GM19397 (cell line): ENCODE measurements at regions not wholly inside any gene's neighbourhood (a gene's known extent, or its start where the extent isn't known, plus 50 kb on each side); places are given as distances from the start of the nearest gene placed in this dataset.
"Not testable (repeated sequence)": the region's sequence is repeated elsewhere in the genome, so short reads cannot be mapped to it uniquely, and the experiment has no call there.

Experiments
- ATAC-seq: cut with Tn5 transposase; IDR thresholded peaks from one replicate; pipeline ENCODE4 v1.9.1; 2021; ENCODE audit warnings: mild to moderate bottlenecking, moderate library complexity; ENCODE audit not compliant: unreplicated experiment

DNA sequence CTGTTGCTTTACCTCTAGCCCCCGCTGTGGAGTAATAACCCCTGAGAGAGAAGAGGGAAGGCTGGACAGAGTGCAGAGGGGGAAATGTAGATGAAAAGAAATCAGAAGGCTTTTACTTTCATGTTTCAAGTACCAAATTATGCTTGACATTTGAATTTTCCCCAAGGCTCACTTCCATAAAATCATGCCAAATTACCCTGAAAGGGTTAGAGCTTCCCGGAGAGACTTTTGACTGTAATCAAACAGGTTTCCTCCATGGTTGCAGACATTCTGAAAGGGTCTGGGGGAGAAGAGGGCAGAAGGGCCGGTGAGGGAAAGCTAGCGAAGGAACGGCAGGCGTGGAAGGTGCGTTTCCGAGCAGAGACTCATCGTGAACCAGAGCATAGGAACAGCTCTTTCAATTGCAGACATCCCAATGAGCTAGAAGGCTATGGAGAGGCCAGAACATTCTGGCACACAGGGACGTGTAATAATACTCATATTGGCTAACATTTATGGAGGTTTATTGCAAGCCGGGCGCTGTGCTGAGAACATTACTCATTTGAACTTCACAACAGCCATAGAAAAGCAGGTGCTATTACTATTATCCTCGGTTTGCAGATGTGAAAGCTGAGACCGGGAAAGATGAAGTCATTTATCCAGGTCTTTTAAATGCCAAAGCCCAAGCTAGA lies 620.8 kb upstream of the AUTS2 start:
- no peak for ATAC-seq

DNA sequence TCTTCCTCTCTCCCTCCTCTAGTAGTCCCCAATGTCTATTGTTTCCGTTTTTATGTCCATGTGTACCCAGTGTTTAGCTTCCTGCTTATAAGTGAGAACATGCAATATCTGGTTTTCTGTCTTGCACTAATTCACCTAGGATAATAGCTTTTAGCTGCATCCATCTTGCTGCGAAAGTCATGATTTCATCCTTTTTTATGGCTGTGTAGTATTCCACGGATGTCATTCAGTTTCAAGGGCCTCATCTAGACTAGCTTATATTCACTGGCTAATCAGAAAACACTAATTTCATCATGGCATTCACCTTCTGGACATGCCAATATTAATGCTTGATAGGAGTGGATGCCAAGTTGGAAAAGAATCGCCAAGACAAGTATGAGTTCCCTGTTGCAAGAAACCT lies 619.6 kb upstream of the AUTS2 start:
- ATAC-seq: no peak

DNA sequence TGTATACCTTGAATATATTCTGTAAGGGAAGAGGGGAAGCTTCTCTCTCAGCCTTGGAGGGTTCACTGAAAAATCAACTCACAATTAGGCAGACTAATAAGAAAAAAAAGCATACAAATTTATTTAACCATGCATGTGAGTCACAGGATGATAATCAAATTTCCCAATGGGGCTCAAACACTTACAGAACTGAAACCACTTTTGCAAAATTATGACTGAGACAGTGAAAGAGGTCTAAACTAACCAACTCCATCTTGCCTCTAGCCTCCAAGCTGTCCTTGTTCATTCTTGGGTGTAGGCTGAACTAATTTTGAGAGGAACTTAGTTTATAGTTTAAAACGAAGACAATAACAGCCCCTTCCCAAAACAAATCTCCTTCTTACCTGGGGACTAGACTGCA lies 618.3 kb upstream of the AUTS2 start:
- ATAC-seq: no peak

DNA sequence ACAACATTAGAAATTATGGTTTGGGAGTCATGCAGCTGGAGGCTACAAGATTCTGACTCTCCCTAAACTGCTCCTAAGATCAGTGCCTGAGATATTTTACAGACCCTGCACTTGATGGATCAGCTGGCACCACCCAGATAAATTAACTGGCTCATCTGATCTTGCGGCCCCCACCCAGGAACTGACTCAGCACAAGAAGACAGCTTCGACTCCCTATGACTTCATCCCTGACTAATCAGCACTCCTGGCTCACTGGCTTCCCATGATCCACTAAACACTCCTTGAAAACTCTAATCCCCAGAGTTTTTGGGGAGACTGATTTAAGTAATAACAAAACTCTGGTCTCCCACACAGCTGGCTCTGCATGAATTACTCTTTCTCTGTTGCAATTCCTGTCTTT lies 617.8 kb upstream of the AUTS2 start:
- ATAC-seq: not testable (repeated sequence)

DNA sequence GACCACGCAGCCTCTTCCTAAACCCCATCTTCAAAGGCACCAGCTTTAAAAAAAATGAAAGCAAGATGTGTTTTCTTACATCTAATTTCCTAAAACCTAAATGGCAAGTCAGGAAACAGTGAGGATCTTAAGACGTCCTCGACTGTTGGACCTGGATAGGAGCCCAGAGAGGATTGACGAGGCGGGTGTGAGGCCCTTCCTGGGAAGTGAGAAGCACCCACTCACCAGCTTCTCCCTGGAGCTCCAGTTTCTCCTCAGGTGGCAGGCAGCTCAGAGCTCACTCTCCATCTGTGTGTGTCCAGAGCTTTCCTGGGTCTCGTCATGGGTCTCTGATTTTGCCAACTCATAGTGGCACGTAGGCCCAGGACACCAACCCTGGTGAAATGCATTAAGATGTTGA lies 614.0 kb upstream of the AUTS2 start:
- ATAC-seq: no peak

DNA sequence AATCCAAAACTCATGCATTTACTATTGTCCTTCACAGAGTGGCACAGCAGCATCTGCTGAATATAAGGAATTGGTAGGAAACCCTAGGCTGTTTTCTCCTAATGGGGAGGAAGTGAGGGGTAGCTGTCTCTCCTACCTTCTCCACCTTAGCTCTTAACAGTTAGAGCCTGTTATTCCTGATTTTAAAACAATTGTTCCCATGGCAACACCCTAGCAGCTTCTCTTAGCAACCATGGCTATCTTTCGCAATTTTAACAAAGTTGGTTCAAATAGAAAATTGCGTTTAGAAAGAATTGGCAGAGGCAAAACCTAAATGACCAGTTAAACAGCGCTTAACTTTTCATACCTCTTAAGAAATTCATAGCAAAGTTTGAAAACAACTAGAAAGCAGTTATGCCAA lies 603.4 kb upstream of the AUTS2 start:
- no peak for ATAC-seq

DNA sequence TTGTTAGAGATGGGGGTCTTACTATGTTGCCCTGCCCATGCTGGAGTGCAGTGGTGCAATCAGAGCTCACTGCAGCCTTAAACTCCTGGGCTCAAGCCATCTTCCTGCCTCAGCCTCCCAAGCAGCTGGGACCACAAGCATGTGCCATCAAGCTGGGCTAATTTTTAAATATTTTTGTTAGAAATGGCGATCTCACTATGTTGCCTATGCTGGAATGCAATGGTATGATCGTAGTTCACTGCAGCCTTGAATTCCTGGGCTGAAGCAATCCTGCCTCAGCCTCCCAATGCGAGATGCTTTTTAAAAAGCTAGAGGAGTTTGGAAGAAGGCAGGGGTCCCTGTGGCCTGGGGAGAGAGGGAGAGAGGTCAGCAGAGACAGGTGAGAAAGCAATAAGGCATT lies 600.1 kb upstream of the AUTS2 start:
- no peak for ATAC-seq

DNA sequence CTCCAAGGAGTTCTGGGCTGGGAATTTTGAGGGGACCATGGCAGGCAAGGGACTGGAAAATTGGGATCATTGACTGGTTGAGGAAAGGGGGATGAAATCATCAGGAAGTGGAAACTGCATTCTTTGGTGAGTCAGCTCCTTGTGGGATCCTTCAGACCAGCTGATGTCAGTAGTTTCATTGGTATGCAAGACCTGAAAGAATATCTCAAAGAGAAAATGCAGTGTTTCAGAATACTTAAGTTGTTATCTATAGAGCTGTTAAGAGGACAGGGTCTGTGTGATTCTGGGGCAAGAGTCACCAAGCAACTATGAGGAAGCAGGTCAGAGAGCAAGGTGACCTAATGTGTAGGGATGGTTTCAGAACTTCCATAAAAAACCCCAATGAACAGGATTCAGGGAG lies 595.9 kb upstream of the AUTS2 start:
- no peak for ATAC-seq

DNA sequence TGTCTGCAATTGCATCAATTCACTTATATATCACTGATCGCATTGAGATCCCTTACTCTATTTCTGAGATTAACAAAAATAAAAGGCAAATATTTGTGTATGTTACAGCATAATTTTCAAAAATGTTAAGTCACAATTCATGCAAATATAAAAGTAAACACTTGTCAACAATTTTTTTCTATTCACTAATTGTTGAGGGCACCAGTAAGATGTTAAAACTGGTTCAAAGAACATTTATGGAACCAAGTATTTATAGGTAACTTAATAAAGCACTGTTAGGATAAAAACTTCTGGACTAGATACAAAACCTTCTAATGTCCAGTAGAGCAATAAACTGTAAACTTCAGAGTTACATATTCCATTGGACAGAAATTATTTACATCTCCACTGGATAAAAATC lies 586.1 kb upstream of the AUTS2 start:
- no peak for ATAC-seq

DNA sequence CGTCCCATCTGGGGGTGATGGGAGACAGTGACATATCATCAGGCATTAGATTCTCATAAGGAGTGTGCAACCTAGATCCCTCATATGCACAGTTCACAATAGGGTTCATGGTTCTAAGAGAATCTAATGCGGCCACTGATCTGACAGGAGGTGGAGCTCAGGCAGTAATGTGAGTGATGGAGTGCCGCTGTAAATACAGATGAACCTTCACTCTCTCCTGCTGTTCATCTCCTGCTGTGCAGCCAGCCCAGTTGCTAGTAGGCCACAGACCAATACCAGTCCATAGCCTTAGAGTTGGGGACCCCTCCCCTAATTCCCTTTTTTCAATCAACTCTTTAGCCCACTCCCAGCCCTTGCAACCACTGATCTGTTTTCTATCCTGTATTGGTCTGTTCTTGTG lies 581.1 kb upstream of the AUTS2 start:
- ATAC-seq: no peak

DNA sequence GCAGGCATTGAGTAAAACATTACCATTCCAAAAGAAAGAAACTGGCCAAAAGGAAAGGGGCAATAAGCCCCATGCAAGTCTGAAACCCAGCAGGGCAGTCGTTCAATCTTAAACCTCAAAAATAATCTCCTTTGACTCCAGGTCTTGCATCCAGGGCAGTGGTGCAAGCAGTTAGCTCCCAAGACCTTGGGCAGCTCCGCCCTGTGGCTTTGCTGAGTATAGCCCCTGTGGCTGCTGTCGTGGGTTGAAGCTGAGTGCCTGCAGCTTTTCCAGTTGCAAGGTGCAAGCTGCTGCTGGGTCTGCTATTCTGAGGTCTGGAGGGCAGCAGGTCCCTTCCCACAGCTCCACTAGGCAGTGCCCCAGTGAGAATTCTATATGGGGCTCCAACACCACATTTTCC lies 580.1 kb upstream of the AUTS2 start:
- ATAC-seq: no peak

DNA sequence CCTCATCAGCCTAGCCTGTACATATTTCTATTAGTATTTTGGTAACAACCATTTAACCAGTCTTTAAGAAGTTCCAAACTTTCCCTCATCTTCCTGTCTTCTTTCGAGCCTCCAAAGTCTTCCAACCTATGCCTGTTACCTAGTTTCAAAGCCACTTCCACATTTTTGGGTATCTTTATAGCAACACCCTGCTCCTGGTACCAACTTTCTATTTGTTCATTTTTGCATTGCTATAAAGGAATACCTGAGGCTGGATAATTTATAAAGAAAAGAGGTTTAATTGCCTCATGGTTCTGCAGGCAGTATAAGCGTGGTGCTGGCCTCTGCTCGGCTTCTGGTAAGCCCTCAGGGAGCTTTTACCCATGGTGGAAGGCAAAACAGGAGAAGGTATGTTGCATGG lies 578.8 kb upstream of the AUTS2 start:
- ATAC-seq: no peak

DNA sequence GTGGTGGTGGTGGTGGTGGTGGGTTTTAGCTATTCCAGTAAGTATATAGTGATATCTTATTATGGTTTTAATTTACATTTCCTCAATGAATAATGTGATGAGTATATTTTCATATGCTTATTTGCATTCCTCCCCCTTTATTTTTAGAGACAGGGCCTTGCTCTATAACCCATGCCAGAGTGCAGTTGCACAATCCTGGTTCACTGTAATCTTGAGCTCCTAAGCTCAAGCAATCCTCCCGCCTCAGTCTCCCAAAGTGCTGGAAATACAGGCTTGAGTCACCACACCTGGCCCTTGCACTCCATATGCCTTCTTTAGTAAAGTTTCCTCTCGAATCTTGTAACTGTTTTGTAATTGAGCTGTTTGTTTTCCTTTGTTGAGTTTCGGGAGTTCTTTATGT lies 577.7 kb upstream of the AUTS2 start:
- ATAC-seq: no peak

DNA sequence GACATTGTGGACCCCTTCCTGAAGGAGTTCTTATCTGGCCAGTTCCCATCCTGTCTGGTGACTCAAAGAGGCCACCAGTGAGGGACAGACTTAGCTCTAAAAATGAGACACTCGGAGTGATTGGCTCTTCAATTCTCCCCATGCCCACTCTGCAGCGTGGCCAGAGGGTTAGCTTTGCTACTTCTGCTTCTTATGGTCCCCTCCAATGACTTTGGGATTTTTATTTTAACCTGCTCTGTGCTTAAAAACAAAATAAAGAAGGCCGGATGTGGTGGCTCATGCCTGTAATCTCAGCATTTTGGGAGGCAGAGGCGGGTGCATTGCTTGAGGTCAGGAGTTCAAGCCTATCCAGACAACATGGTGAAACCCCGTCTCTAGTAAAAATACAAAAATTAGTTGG lies 573.0 kb upstream of the AUTS2 start:
- no peak for ATAC-seq

DNA sequence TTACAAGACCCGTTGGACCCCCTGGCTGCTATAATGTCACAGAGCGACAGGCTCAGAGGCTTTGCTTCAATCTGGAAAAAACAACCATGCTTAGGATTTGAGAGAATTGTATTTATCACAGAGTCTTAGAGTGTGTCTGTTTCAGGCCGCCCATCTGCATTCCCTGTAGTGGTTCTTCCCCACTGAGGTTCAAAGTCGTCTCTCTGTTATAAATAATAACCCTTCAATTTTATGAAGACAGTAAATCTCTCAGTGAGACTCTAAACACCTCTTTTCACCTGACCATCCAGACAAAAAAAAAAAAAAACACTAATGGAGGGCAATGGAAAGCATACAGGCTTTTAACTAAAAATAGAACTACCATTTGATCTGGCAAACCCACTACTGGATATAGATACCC lies 565.4 kb upstream of the AUTS2 start:
- no peak for ATAC-seq

DNA sequence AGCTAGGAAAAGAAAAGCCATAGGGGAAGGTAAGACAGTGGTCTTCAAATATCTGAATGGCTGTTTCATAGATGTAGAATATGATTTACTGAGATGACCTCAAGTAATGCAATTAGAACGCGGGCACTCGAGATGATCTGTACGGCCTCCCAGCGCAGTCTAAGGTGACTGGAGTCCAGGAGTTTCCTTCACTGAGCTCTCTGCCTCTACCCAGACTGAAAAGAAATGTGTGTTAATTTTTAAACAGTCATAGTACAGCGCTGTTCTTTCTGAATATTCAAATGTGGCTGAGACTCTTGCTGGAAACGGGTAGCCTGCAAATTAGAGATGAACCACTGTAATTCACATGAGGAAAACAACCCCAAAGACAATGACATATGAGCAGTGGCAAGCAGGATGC lies 562.4 kb upstream of the AUTS2 start:
- no peak for ATAC-seq

DNA sequence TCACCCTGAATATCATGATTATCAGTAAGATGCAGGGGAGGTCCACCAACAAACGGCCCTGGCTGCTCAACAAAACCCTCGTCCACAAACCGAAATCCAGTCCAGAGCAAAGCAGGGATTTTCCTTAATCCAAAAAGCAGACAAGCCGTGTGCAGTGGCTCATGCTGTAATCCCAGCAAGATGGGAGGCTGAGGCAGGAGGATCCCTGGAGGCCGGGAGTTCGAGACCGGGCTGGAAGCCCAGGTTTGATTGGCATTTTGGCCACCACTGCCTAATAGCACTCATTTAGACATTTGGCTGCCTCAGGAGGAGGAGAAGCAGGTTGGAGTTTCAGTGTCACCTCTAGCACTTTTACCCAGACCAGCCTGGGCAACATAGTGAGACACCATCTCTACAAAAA lies 562.0 kb upstream of the AUTS2 start:
- no peak for ATAC-seq

DNA sequence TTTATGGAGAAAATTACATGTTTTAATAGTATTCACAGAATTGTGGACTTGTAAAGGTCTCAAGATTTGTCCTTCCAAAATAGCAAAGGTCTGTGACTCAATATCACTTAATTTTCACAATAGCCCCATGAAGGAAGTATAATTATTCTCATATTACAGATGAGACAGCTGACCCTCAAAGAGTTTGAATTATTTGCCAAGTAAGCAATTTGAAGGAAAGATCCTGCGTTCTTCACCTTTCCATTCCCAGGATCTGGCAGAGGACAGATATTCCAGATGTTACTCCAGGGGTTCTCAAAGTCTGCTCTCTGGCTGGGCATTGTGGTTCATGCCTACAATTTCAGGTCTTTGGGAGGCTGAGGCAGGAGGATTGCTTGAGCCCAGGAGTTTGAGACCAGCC lies 559.4 kb upstream of the AUTS2 start:
- ATAC-seq: no peak

DNA sequence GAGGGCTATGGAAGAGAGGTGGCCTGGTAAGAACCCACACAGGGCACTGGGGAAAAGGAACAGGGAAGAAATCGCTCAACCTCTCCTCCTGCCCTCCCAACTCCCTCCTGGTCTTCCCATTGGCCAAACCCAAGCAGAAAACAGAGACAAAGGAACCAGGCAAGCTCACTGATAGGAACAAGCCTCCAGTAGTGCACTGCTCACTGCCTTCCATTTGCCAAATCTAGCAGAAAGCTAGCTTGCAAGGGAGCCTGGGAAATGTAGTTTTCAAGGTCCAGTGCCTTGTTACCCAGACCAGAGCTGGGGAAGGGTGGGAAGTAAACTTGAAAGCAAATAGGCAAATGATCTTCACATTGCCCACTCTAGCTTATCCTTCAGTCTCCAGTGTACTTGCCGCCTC lies 556.1 kb upstream of the AUTS2 start:
- ATAC-seq: no peak

DNA sequence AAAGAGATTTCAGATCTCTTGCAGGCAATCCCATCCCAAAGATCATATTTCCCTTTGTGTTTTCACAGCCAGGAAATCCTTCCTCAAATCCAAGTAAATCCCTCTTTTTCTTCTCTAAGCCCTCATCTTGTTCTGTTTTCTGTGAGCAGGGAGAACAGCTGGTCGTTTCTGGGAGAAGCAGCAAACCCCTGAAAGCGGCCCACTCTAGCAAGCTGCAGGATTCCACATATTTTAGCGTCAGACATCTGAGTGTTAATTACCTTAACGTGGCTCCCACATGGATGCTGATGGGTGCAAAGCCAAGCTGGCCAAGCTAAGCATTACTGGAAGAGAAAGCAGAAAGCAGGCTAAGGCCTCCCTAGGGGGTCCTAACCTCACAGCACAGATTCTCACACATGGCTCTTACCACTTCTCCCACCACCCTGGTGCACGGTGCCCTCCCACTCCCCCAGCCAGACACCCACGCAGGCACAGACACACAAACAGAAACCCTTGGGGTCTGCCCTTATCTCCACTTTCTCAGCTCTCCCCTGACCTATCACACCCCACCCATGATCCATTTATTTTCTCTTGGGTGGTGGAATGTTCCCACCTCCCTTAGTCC lies 551.0 kb upstream of the AUTS2 start:
- no peak for ATAC-seq

DNA sequence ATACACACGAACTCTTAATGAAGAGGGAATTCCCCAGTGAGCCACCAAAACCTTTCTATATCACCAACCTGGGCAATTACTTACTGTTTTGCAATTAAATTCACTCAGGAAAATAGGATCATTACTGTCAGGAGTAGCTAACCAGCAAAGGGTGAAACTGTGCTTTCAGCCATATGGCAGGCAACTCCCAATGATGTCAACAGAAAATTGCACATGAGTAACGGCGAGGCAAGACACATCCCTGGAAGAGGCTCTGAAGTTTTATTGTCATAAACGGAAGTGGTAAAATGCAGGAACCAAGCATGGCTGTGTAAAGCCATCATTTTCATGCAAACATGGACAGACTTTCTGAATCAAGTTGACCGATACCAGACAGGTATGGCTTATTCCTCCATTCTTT lies 548.9 kb upstream of the AUTS2 start:
- no peak for ATAC-seq

DNA sequence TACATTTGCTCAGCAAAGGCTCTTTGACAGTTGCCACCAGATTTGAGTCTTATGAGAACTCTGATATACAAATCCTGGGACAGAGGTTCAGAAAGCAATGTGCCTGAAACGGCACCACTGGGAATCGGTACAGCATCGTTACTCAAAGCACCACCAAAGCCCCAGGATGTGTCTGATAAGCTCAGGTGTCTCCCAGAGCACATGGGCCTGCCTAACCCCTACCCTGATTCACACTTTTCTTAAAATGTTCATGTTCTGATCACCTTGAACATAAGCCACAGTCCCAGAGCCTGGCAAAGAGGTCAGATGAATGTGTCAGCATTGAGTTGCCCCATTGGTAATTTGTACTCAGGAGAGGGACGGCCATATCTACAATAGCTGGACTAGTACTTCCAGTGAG lies 545.8 kb upstream of the AUTS2 start:
- ATAC-seq: no peak

DNA sequence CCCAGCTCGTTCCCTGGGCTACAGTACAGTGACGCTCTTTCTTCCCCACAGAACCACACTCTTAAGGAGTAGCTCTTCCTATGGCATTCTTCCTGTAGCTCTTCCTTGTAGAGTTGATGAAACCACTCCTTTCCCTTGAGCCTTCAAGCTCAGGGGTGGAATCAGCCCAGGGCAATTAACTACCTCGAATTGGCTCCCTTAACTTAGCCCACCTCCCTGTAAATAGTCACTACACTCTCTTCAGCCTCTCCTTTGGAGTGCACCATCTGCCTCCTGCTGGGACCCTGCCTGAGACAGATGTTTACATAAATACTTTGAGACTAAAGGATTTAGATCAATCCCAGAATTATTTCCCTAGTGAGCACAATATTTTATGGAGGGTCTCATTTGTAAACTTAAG lies 537.8 kb upstream of the AUTS2 start:
- no peak for ATAC-seq
